NCI-H345 (cell line): ENCODE measurements at regions not wholly inside any gene's neighbourhood (a gene's known extent, or its start where the extent isn't known, plus 50 kb on each side); places are given as distances from the start of the nearest gene placed in this dataset.
"Not testable (repeated sequence)": the region's sequence is repeated elsewhere in the genome, so short reads cannot be mapped to it uniquely, and the experiment has no call there.

Experiments used
- DNase-seq: peaks from one replicate; lab custom pipeline; 2025; lab: John Stamatoyannopoulos, UW

GRCh38 chr10:105783936-105784483 lies 1142.9 kb downstream of the SORCS3 start:
- DNase-seq = no peak

- DNase-seq = no peak
Observed at GRCh38 chr10:105774881-105775280, 1133.8 kb downstream of the SORCS3 start.

- no peak for DNase-seq
Observed at GRCh38 chr10:105774351-105774750, 1133.3 kb downstream of the SORCS3 start.

- no peak for DNase-seq
Observed at GRCh38 chr10:105770524-105771212, 1129.6 kb downstream of the SORCS3 start.

- DNase-seq = no peak
Observed at GRCh38 chr10:105769248-105770184, 1128.4 kb downstream of the SORCS3 start.

GRCh38 chr10:105763611-105764010 lies 1122.5 kb downstream of the SORCS3 start:
- DNase-seq = no peak

GRCh38 chr10:105761576-105762260 lies 1120.6 kb downstream of the SORCS3 start:
- DNase-seq = no peak

GRCh38 chr10:105759669-105760068 lies 1118.6 kb downstream of the SORCS3 start:
- DNase-seq = no peak

GRCh38 chr10:105758209-105758998 lies 1117.3 kb downstream of the SORCS3 start:
- DNase-seq = no peak

GRCh38 chr10:105757302-105757701 lies 1116.2 kb downstream of the SORCS3 start:
- no peak for DNase-seq

GRCh38 chr10:105756386-105756785 lies 1115.3 kb downstream of the SORCS3 start:
- no peak for DNase-seq

GRCh38 chr10:105751688-105752087 lies 1110.6 kb downstream of the SORCS3 start:
- DNase-seq = no peak

GRCh38 chr10:105745596-105746148 lies 1104.6 kb downstream of the SORCS3 start:
- DNase-seq = no peak

GRCh38 chr10:105743343-105744056 lies 1102.4 kb downstream of the SORCS3 start:
- DNase-seq = no peak

- DNase-seq = no peak
Observed at GRCh38 chr10:105742923-105743322, 1101.8 kb downstream of the SORCS3 start.

- DNase-seq = no peak
Observed at GRCh38 chr10:105742184-105742583, 1101.1 kb downstream of the SORCS3 start.

- no peak for DNase-seq
Observed at GRCh38 chr10:105734479-105734878, 1093.4 kb downstream of the SORCS3 start.

- no peak for DNase-seq
Observed at GRCh38 chr10:105733924-105734323, 1092.8 kb downstream of the SORCS3 start.

GRCh38 chr10:105729428-105729827 lies 1088.3 kb downstream of the SORCS3 start:
- DNase-seq = no peak

GRCh38 chr10:105727586-105727985 lies 1086.5 kb downstream of the SORCS3 start:
- not testable (repeated sequence) for DNase-seq
